GM12878 (cell line): ENCODE measurements at regions not wholly inside any gene's neighbourhood (a gene's known extent, or its start where the extent isn't known, plus 50 kb on each side); places are given as distances from the start of the nearest gene placed in this dataset.

ENCODE experiments used
- ATF7 ChIP-seq: fragments of 450-650 bp; IDR thresholded peaks from 2 replicates; pipeline ENCODE4 v1.6.1; 2016; ENCODE audit warnings: low read depth, mild to moderate bottlenecking
- CBX3 ChIP-seq: fragments of 200-600 bp; sonication (generic); IDR thresholded peaks from 2 replicates; pipeline ENCODE4 v1.6.1; 2016; ENCODE audit warnings: low read depth, borderline replicate concordance
- CHD2 ChIP-seq: IDR thresholded peaks from 2 replicates; pipeline ENCODE4 v1.6.1; 2011; ENCODE audit warnings: low read depth, low read length, improper control_type of control experiment, borderline replicate concordance
- CREM ChIP-seq: IDR thresholded peaks from 2 replicates; pipeline ENCODE4 v1.6.1; 2014; ENCODE audit warnings: antibody characterized with exemption, low read depth
- DPF2 ChIP-seq: fragments of 450-650 bp; IDR thresholded peaks from 2 replicates; pipeline ENCODE4 v1.6.1; 2017; ENCODE audit warnings: mild to moderate bottlenecking
- EED ChIP-seq: sonication (generic); IDR thresholded peaks from 2 replicates; pipeline ENCODE4 v1.6.1; 2016; ENCODE audit warnings: antibody characterized with exemption, low read depth
- FOXM1 ChIP-seq: IDR thresholded peaks from 2 replicates; pipeline ENCODE4 v1.6.1; 2012; ENCODE audit warnings: low read depth, mild to moderate bottlenecking, inconsistent platforms, low read length, moderate library complexity
- HDGF ChIP-seq: fragments of 450-650 bp; IDR thresholded peaks from 2 replicates; pipeline ENCODE4 v1.6.1; 2016; ENCODE audit warnings: antibody characterized with exemption
- IKZF1 ChIP-seq: fragments of 450-650 bp; conservative IDR thresholded peaks from 2 replicates; pipeline ENCODE4 v1.6.1; 2017; ENCODE audit warnings: antibody characterized with exemption, mild to moderate bottlenecking
- KDM1A ChIP-seq: fragments of 200-600 bp; sonication (generic); IDR thresholded peaks from 2 replicates; pipeline ENCODE4 v1.6.1; 2016; ENCODE audit warnings: borderline replicate concordance
- NBN ChIP-seq: fragments of 450-650 bp; IDR thresholded peaks from 2 replicates; pipeline ENCODE4 v1.6.1; 2016
- NFYA ChIP-seq: IDR thresholded peaks from 2 replicates; pipeline ENCODE4 v1.6.1; 2011; ENCODE audit warnings: low read depth, mild to moderate bottlenecking, low read length, improper control_type of control experiment, borderline replicate concordance
- NR2F1 ChIP-seq: fragments of 450-650 bp; conservative IDR thresholded peaks from 2 replicates; pipeline ENCODE4 v1.6.1; 2017; ENCODE audit warnings: mild to moderate bottlenecking
- RAD21 ChIP-seq: IDR thresholded peaks from 2 replicates; pipeline ENCODE4 v1.6.1; 2011; ENCODE audit warnings: mild to moderate bottlenecking, low read depth, low read length, moderate library complexity; ENCODE audit not compliant: insufficient read depth
- RBBP5 ChIP-seq: fragments of 200-600 bp; sonication (generic); conservative IDR thresholded peaks from 2 replicates; pipeline ENCODE4 v1.6.1; 2016
- RELA ChIP-seq: fragments of 450-650 bp; IDR thresholded peaks from 2 replicates; pipeline ENCODE4 v1.8.0; 2014; ENCODE audit warnings: borderline replicate concordance; ENCODE audit not compliant: partially characterized antibody
- SIX5 ChIP-seq: IDR thresholded peaks from 2 replicates; pipeline ENCODE4 v1.6.1; 2011; ENCODE audit warnings: mild to moderate bottlenecking, low read depth, low read length, moderate library complexity; ENCODE audit not compliant: severe bottlenecking
- SMAD1 ChIP-seq: fragments of 450-650 bp; IDR thresholded peaks from 2 replicates; pipeline ENCODE4 v1.6.1; 2018; ENCODE audit warnings: mild to moderate bottlenecking, low read depth; ENCODE audit not compliant: partially characterized antibody
- SP1 ChIP-seq: IDR thresholded peaks from one replicate; pipeline ENCODE4 v1.6.1; 2011; ENCODE audit warnings: low read depth, low read length
- SREBF1 ChIP-seq: IDR thresholded peaks from 2 replicates; pipeline ENCODE4 v1.6.1; 2012; ENCODE audit warnings: mild to moderate bottlenecking, low read length
- TCF3 ChIP-seq: IDR thresholded peaks from 2 replicates; pipeline ENCODE4 v1.6.1; 2012; ENCODE audit warnings: low read depth, mild to moderate bottlenecking, low read length, borderline replicate concordance; ENCODE audit not compliant: insufficient read depth
- ZSCAN29 ChIP-seq: fragments of 450-650 bp; IDR thresholded peaks from 2 replicates; pipeline ENCODE4 v1.6.1; 2017; ENCODE audit warnings: mild to moderate bottlenecking, moderate library complexity
- TF ChIP-seq, protein P1 (sequence below): IDR thresholded peaks from 2 replicates; pipeline ENCODE4 v1.6.1; 2012; ENCODE audit warnings: low read depth, low read length, improper control_type of control experiment
- TF ChIP-seq, protein P2 (sequence below): fragments of 450-650 bp; IDR thresholded peaks from 2 replicates; pipeline ENCODE4 v1.6.1; 2017; ENCODE audit warnings: low read depth, mild to moderate bottlenecking, moderate library complexity
- TF ChIP-seq, protein P3 (sequence below): IDR thresholded peaks from 2 replicates; pipeline ENCODE4 v1.6.1; 2011; ENCODE audit warnings: mild to moderate bottlenecking, low read depth, low read length, moderate library complexity; ENCODE audit not compliant: insufficient replicate concordance
- TF ChIP-seq, protein P4 (sequence below): fragments of 450-650 bp; IDR thresholded peaks from 2 replicates; pipeline ENCODE4 v1.6.1; 2018; ENCODE audit warnings: mild to moderate bottlenecking, low read depth, moderate library complexity; ENCODE audit not compliant: partially characterized antibody

DNA sequence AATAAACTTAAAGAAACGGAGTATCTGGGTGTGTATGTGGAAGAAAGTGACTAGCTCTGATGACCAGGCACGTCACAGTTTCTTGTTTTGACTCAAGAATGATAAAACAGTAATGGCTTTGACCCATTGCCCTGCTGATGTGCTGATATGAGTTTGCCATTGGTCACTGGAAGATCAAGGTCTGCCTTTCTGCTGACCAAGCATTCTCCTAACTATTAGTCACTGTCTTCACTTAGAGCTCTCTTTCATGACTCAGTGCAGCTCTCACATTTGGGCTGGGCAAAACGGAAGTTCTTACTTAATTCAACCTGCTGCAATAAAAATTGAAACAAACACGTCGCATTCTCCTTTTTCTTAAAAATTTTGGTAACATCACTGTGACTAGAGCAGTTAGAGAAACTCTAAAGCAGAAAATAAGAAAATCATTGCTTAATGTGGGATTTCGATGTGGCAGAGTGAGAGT is 366.7 kb downstream of the BTG1 start (continued):
- TF ChIP-seq NR2F1: peak; percentile 98
- TF ChIP-seq, protein P1, sequence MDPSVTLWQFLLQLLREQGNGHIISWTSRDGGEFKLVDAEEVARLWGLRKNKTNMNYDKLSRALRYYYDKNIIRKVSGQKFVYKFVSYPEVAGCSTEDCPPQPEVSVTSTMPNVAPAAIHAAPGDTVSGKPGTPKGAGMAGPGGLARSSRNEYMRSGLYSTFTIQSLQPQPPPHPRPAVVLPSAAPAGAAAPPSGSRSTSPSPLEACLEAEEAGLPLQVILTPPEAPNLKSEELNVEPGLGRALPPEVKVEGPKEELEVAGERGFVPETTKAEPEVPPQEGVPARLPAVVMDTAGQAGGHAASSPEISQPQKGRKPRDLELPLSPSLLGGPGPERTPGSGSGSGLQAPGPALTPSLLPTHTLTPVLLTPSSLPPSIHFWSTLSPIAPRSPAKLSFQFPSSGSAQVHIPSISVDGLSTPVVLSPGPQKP: peak; percentile 40; the same call in 1 of the 2 replicates
- TF ChIP-seq, protein P2, sequence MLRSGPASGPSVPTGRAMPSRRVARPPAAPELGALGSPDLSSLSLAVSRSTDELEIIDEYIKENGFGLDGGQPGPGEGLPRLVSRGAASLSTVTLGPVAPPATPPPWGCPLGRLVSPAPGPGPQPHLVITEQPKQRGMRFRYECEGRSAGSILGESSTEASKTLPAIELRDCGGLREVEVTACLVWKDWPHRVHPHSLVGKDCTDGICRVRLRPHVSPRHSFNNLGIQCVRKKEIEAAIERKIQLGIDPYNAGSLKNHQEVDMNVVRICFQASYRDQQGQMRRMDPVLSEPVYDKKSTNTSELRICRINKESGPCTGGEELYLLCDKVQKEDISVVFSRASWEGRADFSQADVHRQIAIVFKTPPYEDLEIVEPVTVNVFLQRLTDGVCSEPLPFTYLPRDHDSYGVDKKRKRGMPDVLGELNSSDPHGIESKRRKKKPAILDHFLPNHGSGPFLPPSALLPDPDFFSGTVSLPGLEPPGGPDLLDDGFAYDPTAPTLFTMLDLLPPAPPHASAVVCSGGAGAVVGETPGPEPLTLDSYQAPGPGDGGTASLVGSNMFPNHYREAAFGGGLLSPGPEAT: 0 out of 2 replicates have a peak, but pooled peaks have one; percentile 27
- no peak for TF ChIP-seq KDM1A
- peak; percentile 96 for TF ChIP-seq CREM
- TF ChIP-seq RELA: no peak
- no peak for TF ChIP-seq RAD21
- TF ChIP-seq, protein P3, sequence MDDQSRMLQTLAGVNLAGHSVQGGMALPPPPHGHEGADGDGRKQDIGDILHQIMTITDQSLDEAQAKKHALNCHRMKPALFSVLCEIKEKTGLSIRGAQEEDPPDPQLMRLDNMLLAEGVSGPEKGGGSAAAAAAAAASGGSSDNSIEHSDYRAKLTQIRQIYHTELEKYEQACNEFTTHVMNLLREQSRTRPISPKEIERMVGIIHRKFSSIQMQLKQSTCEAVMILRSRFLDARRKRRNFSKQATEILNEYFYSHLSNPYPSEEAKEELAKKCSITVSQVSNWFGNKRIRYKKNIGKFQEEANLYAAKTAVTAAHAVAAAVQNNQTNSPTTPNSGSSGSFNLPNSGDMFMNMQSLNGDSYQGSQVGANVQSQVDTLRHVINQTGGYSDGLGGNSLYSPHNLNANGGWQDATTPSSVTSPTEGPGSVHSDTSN: peak; percentile 69
- TF ChIP-seq IKZF1: peak; percentile 65; the same call in 1 of the 2 replicates
- 0 out of 2 replicates have a peak, but pooled peaks have one; percentile 52 for TF ChIP-seq TCF3
- no peak for TF ChIP-seq SIX5
- TF ChIP-seq FOXM1: 0 out of 2 replicates have a peak, but pooled peaks have one; percentile 6
- TF ChIP-seq SMAD1: no peak
- TF ChIP-seq CBX3: no peak
- TF ChIP-seq NBN: peak; percentile 55; the same call in 1 of the 2 replicates
- TF ChIP-seq, protein P4, sequence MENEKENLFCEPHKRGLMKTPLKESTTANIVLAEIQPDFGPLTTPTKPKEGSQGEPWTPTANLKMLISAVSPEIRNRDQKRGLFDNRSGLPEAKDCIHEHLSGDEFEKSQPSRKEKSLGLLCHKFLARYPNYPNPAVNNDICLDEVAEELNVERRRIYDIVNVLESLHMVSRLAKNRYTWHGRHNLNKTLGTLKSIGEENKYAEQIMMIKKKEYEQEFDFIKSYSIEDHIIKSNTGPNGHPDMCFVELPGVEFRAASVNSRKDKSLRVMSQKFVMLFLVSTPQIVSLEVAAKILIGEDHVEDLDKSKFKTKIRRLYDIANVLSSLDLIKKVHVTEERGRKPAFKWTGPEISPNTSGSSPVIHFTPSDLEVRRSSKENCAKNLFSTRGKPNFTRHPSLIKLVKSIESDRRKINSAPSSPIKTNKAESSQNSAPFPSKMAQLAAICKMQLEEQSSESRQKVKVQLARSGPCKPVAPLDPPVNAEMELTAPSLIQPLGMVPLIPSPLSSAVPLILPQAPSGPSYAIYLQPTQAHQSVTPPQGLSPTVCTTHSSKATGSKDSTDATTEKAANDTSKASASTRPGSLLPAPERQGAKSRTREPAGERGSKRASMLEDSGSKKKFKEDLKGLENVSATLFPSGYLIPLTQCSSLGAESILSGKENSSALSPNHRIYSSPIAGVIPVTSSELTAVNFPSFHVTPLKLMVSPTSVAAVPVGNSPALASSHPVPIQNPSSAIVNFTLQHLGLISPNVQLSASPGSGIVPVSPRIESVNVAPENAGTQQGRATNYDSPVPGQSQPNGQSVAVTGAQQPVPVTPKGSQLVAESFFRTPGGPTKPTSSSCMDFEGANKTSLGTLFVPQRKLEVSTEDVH: no peak
- TF ChIP-seq ATF7: peak; percentile 93
- 0 out of 2 replicates have a peak, but pooled peaks have one; percentile 8 for TF ChIP-seq RBBP5
- TF ChIP-seq SREBF1: no peak
- peak; percentile 35 for TF ChIP-seq SP1
- TF ChIP-seq ZSCAN29: no peak
- peak; percentile 34; the same call in 1 of the 2 replicates for TF ChIP-seq EED
- TF ChIP-seq NFYA: no peak
- TF ChIP-seq CHD2: peak; percentile 67; the same call in 1 of the 2 replicates
- TF ChIP-seq HDGF: no peak
- peak; percentile 85 for TF ChIP-seq DPF2
